GM12878 (cell line): ENCODE measurements at regions not wholly inside any gene's neighbourhood (a gene's known extent, or its start where the extent isn't known, plus 50 kb on each side); places are given as distances from the start of the nearest gene placed in this dataset.

ENCODE experiments used
- ATAC-seq: fragments of 200-7000 bp; cut with Tn5 transposase; 3 replicates; pipeline ENCODE4 v1.9.1; 2020; ENCODE audit warnings: mild to moderate bottlenecking, moderate library complexity
- BruUV-seq: library from RNA; stranded (reverse); fragments of 400-500 nt; replicated peaks from 2 replicates; lab custom pipeline; 2021; lab: Mats Ljungman, UMichigan
- CTCF ChIA-PET: fragments of 300-600 bp; sonication (Branson Sonifier 250); formaldehyde crosslinking; extraction: SDS; loops from one replicate; lab custom pipeline; 2021; ENCODE audit warnings: inconsistent platforms; lab: Yijun Ruan, JAX
- POLR2A ChIA-PET: fragments of 350-600 bp; formaldehyde crosslinking; extraction: SDS; loops from one replicate; lab custom pipeline; 2021; ENCODE audit warnings: inconsistent platforms; lab: Charles Lee
- RAD21 ChIA-PET: fragments of 300-600 bp; sonication (Branson Sonifier 250); formaldehyde crosslinking; loops from one replicate; lab custom pipeline; 2023; ENCODE audit warnings: antibody characterized with exemption; ENCODE audit not compliant: unreplicated experiment; lab: Charles Lee
- SMC1A ChIA-PET: fragments of 300-600 bp; sonication (Branson Sonifier 250); formaldehyde crosslinking; loops from one replicate; lab custom pipeline; 2023; ENCODE audit not compliant: unreplicated experiment, uncharacterized antibody; lab: Charles Lee
- DNase-seq: peaks from one replicate; pipeline ENCODE4 v3.0.0-alpha.2; 2011; ENCODE audit warnings: low read depth, low spot score
- FAIRE-seq: peaks from 3 replicates; lab custom pipeline; 2011; peaks lifted over from hg19 to GRCh38; lab: Jason Lieb, UNC
- H2AFZ ChIP-seq: 2 replicates; pipeline ENCODE4 v1.6.0; 2011; ENCODE audit warnings: low read depth, low read length, control low read depth; ENCODE audit not compliant: control insufficient read depth
- H3K27ac ChIP-seq: 2 replicates; pipeline ENCODE4 v1.5.1; 2011; ENCODE audit warnings: control low read depth; ENCODE audit not compliant: control insufficient read depth, insufficient read depth
- H3K27me3 ChIP-seq, 2 experiments: replicated peaks in 1 of 2; 2 replicates each; pipeline versions ENCODE4 v1.6.0 to v1.6.1; 2011; ENCODE audit warnings: low read length in 1 of 2; ENCODE audit not compliant: control insufficient read depth in 2 of 2, insufficient read depth in 2 of 2
- H3K36me3 ChIP-seq, 2 experiments: 2 replicates each; pipeline ENCODE4 v1.5.1; 2011; ENCODE audit warnings: low read length in 1 of 2; ENCODE audit not compliant: control insufficient read depth in 2 of 2, insufficient read depth in 2 of 2
- H3K4me1 ChIP-seq: 2 replicates; pipeline ENCODE4 v1.6.1; 2011; ENCODE audit warnings: mild to moderate bottlenecking, low read length, moderate library complexity, mixed read lengths; ENCODE audit not compliant: control insufficient read depth, insufficient read depth
- H3K4me2 ChIP-seq: 2 replicates; pipeline ENCODE4 v1.6.0; 2011; ENCODE audit warnings: control low read depth; ENCODE audit not compliant: control insufficient read depth, insufficient read depth
- H3K4me3 ChIP-seq: fragments of 200-600 bp; sonication (generic); 2 replicates; pipeline ENCODE4 v1.5.1; 2016
- H3K79me2 ChIP-seq: 2 replicates; pipeline ENCODE4 v1.6.0; 2011; ENCODE audit warnings: low read length; ENCODE audit not compliant: control insufficient read depth, insufficient read depth
- H3K9ac ChIP-seq: 2 replicates; pipeline ENCODE4 v1.8.0; 2011; ENCODE audit warnings: low read length, control low read depth, mixed read lengths; ENCODE audit not compliant: control insufficient read depth, insufficient read depth
- H3K9me3 ChIP-seq: replicated peaks from 3 replicates; pipeline ENCODE4 v1.5.1; 2011; ENCODE audit warnings: mild to moderate bottlenecking, low read length; ENCODE audit not compliant: control insufficient read depth, insufficient read depth
- H4K20me1 ChIP-seq: 2 replicates; pipeline ENCODE4 v1.6.0; 2011; ENCODE audit not compliant: control insufficient read depth, insufficient read depth
- IRF3 ChIP-seq: fragments of 450-650 bp; IDR thresholded peaks from 2 replicates; pipeline ENCODE4 v1.6.1; 2014; ENCODE audit warnings: mild to moderate bottlenecking
- KAT2A ChIP-seq: conservative IDR thresholded peaks from 2 replicates; pipeline ENCODE4 v1.6.1; 2011; ENCODE audit warnings: low read depth, low read length; ENCODE audit not compliant: control insufficient read depth
- KDM1A ChIP-seq: fragments of 200-600 bp; sonication (generic); IDR thresholded peaks from 2 replicates; pipeline ENCODE4 v1.6.1; 2016; ENCODE audit warnings: borderline replicate concordance
- MTA3 ChIP-seq: IDR thresholded peaks from 2 replicates; pipeline ENCODE4 v1.6.1; 2012; ENCODE audit warnings: low read length, inconsistent platforms, borderline replicate concordance
- MYB ChIP-seq: fragments of 150-350 bp; IDR thresholded peaks from 2 replicates; pipeline ENCODE4 v1.6.1; 2014; ENCODE audit warnings: mild to moderate bottlenecking, low read depth, low read length, borderline replicate concordance
- POU2F2 ChIP-seq: IDR thresholded peaks from 3 replicates; pipeline ENCODE4 v1.6.1; 2011; ENCODE audit warnings: low read depth, mild to moderate bottlenecking, low read length, borderline replicate concordance
- PRDM15 ChIP-seq: fragments of 450-650 bp; formaldehyde crosslinking; IDR thresholded peaks from 2 replicates; pipeline ENCODE4 v1.4.0; 2020; ENCODE audit warnings: mild to moderate bottlenecking, moderate library complexity
- ZBTB4 ChIP-seq: fragments of 450-650 bp; formaldehyde crosslinking; IDR thresholded peaks from 2 replicates; pipeline ENCODE4 v1.4.0; 2022; ENCODE audit warnings: mild to moderate bottlenecking, moderate library complexity
- ZNF24 ChIP-seq: fragments of 450-650 bp; IDR thresholded peaks from 2 replicates; pipeline ENCODE4 v1.6.1; 2017; ENCODE audit warnings: antibody characterized with exemption, mild to moderate bottlenecking
- in situ Hi-C: fragments of 300-500 bp; cut with MboI; formaldehyde crosslinking; loops from 9 replicates; pipeline ENCODE4 v1.14.3; 2018; ENCODE audit warnings: mixed read lengths
- intact Hi-C: fragments of 100-400 bp; cut with micrococcal nuclease; formaldehyde crosslinking; loops from one replicate; pipeline ENCODE4 v1.14.2; 2022; ENCODE audit not compliant: unreplicated experiment

- TF ChIP-seq ZBTB4 (CRISPR knock-in tag) (no peak), POU2F2 (no peak), PRDM15 (CRISPR knock-in tag) (no peak), KAT2A (no peak), KDM1A (no peak), MTA3 (no peak), MYB (no peak), IRF3 (no peak), ZNF24 (no peak)
Measured at GRCh38 chrX:42462917-42463316, 315.0 kb downstream of the PPP1R2C start.

More at GRCh38 chrX:42462917-42463316, 315.0 kb downstream of the PPP1R2C start:
- no peak overlapping the region for H3K4me2 ChIP-seq
- no TSS peak for BruUV-seq
- no peak for ATAC-seq
- no peaks in the 10 kb centered on the region for H3K79me2 ChIP-seq
- RAD21 ChIA-PET: no interaction called here
- CTCF ChIA-PET: no interaction called here
- FAIRE-seq: no peak
- intact Hi-C loops: no loop called here
- no peaks in the 10 kb centered on the region for H3K36me3 ChIP-seq
- H4K20me1 ChIP-seq: no peaks in the 10 kb centered on the region
- no peak overlapping the region for H3K27ac ChIP-seq
- no peaks in the 10 kb centered on the region for H3K9me3 ChIP-seq
- H3K9ac ChIP-seq: no peak overlapping the region
- no peak overlapping the region for H2AFZ ChIP-seq
- no peaks in the 10 kb centered on the region for H3K4me1 ChIP-seq
- no peak for DNase-seq
- H3K27me3 ChIP-seq: no peaks in the 10 kb centered on the region
- SMC1A ChIA-PET: no interaction called here
- in situ Hi-C loops: no loop called here
- H3K4me3 ChIP-seq: no peak overlapping the region
- POLR2A ChIA-PET: no interaction called here
